ENCODE measurements at regions not wholly inside any gene's neighbourhood (a gene's known extent, or its start where the extent isn't known, plus 50 kb on each side); places are given as distances from the start of the nearest gene placed in this dataset.
A peak's percentile ranks its signal among the peaks of the same experiment; 100 is the strongest.

DNA sequence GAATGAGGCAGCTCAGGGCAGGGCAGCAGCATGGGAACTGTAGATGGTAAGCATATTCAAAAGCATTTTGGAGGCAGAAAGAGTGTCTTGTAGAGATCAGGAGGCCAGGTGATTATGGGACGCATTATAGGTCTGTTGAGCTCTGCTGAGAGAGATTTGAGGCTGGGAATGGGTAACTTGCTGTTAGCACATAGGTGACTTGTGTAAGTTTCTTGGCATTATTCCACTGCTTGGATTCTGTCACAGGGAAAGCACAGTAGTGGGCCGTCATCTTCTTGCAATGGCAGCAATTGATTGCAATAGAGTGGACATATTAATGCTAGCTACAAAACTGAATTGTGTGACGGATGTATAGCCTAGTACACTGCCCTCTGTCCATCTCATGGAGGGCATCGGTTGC, 434.3 kb upstream of the IGFBP3 start:
- peaks cover 13% of the 10 kb centered on the region for H3K4me1 ChIP-seq
- no peaks in the 10 kb centered on the region for H4K20me1 ChIP-seq (ENCODE audit: low read depth)
- H3K27ac ChIP-seq: no peak overlapping the region
- TF ChIP-seq, protein P1, sequence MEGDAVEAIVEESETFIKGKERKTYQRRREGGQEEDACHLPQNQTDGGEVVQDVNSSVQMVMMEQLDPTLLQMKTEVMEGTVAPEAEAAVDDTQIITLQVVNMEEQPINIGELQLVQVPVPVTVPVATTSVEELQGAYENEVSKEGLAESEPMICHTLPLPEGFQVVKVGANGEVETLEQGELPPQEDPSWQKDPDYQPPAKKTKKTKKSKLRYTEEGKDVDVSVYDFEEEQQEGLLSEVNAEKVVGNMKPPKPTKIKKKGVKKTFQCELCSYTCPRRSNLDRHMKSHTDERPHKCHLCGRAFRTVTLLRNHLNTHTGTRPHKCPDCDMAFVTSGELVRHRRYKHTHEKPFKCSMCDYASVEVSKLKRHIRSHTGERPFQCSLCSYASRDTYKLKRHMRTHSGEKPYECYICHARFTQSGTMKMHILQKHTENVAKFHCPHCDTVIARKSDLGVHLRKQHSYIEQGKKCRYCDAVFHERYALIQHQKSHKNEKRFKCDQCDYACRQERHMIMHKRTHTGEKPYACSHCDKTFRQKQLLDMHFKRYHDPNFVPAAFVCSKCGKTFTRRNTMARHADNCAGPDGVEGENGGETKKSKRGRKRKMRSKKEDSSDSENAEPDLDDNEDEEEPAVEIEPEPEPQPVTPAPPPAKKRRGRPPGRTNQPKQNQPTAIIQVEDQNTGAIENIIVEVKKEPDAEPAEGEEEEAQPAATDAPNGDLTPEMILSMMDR (IDR thresholded peaks at IDR 0.05): no peak
- TF ChIP-seq EZH2 (IDR thresholded peaks at IDR 0.05) (no peak), EZH2phosphoT487 (IDR thresholded peaks at IDR 0.05) (no peak)
- peaks cover 2% of the 10 kb centered on the region for H3K9me3 Mint-ChIP-seq
- no peaks in the 10 kb centered on the region for H3K79me2 ChIP-seq (ENCODE audit: low read depth)
- H3K9ac ChIP-seq: no peak overlapping the region
- H2AFZ ChIP-seq (replicated peaks): no peak overlapping the region
- no peaks in the 10 kb centered on the region for H3K9me3 ChIP-seq (ENCODE audit: low read depth)
- H3K4me3 Mint-ChIP-seq: no peak overlapping the region
- DNase-seq (ENCODE audit: low spot score): no peak
- no peaks in the 10 kb centered on the region for H3K36me3 Mint-ChIP-seq
- no peak overlapping the region for H3K4me2 ChIP-seq
- H3K27me3 ChIP-seq: no peaks in the 10 kb centered on the region
- H3K4me1 Mint-ChIP-seq: peaks cover 1% of the 10 kb centered on the region
- H3K27me3 Mint-ChIP-seq (ENCODE audit: insufficient read depth, low read depth): peaks cover 7% of the 10 kb centered on the region
- no peak overlapping the region for H3K27ac Mint-ChIP-seq
- H3K36me3 ChIP-seq: no peaks in the 10 kb centered on the region
- H3K4me3 ChIP-seq: no peak overlapping the region
- no peaks in the 10 kb centered on the region for H3F3A ChIP-seq (ENCODE audit: low read depth)

DNA sequence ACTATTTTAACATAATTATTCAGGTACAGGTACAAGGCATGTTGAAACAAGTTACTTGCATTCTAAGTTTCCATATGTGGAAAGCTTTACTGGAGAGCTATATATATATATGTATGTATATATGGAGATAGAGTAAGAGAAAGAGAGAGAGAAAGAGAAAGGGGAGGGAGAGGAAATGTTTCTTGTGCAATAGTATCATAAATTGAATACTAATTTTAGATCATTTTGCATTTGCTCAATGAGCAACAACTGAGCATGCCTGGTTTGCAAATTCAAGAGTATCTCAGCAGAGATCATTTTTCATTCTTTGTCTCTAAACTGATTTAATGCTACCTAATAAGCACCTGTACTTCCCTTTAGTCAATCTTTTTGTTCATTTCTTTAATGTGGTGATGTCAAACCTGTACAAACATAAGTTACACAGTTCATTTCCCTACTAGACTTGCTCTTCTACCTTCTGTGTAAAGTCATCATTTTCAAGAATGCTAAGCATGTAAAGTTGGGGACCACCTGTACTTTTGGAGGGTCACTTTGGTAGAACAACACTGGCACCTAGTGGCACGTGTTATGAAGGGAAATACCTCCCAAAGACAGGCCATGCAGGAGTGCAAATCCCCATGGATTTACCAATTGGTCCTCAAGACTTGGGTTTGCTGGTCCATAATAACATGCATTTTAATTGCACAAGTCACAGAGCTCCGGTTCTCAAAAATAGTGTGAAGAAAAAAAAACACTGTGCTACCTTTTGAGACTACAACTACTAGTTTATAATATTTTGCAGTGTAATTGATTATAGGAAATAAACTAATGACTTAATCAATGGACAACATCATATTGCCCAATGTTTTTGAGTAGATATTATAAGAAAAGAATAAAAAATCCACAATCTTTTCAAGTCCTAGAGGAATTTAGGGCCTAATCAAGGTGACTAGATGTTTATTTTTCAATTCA, 431.2 kb upstream of the IGFBP3 start:
- no peak overlapping the region for H3K4me2 ChIP-seq
- H3K9ac ChIP-seq: no peak overlapping the region
- H4K20me1 ChIP-seq (ENCODE audit: low read depth): no peaks in the 10 kb centered on the region
- H3K27ac ChIP-seq: no peak overlapping the region
- H3K4me1 ChIP-seq: peaks cover 12% of the 10 kb centered on the region
- no peaks in the 10 kb centered on the region for H3K4me1 Mint-ChIP-seq
- H3K36me3 Mint-ChIP-seq: no peaks in the 10 kb centered on the region
- peak; percentile 87 for DNase-seq (ENCODE audit: low spot score)
- H3K9me3 ChIP-seq (ENCODE audit: low read depth): no peaks in the 10 kb centered on the region
- no peak overlapping the region for H3K4me3 Mint-ChIP-seq
- H3K4me3 ChIP-seq: no peak overlapping the region
- no peaks in the 10 kb centered on the region for H3K27me3 ChIP-seq
- no peak overlapping the region for H2AFZ ChIP-seq (replicated peaks)
- no peaks in the 10 kb centered on the region for H3K79me2 ChIP-seq (ENCODE audit: low read depth)
- TF ChIP-seq EZH2 (IDR thresholded peaks at IDR 0.05) (no peak), EZH2phosphoT487 (IDR thresholded peaks at IDR 0.05) (no peak)
- TF ChIP-seq, protein P1 (IDR thresholded peaks at IDR 0.05): peak; percentile 90
- H3K36me3 ChIP-seq: no peaks in the 10 kb centered on the region
- no peaks in the 10 kb centered on the region for H3F3A ChIP-seq (ENCODE audit: low read depth)
- H3K9me3 Mint-ChIP-seq: peaks cover 2% of the 10 kb centered on the region
- peaks cover 5% of the 10 kb centered on the region for H3K27me3 Mint-ChIP-seq (ENCODE audit: insufficient read depth, low read depth)
- H3K27ac Mint-ChIP-seq: no peak overlapping the region

DNA sequence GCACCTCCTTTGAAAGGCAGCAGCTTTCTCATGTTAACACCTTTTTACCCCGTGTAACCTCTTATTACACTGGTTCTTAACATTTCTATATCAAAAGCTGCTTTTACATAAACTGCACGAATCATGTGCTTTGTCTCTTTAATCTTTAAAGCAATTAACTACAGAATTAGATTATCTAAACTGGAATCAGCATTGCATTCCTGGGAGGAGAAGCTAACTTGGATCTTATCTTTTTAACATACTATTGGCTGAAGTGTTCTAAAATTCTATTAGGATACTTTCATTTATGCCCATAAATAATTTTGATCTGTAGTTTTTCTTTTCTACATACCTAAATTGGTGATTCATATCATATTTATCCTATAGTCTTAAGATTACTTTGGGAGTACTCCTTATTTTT, 428.4 kb upstream of the IGFBP3 start:
- H4K20me1 ChIP-seq (ENCODE audit: low read depth): no peaks in the 10 kb centered on the region
- H3K4me1 ChIP-seq: peaks cover 12% of the 10 kb centered on the region
- H3F3A ChIP-seq (ENCODE audit: low read depth): no peaks in the 10 kb centered on the region
- no peak overlapping the region for H3K4me3 Mint-ChIP-seq
- TF ChIP-seq EZH2phosphoT487 (IDR thresholded peaks at IDR 0.05) (no peak), EZH2 (IDR thresholded peaks at IDR 0.05) (no peak)
- TF ChIP-seq, protein P1 (IDR thresholded peaks at IDR 0.05): no peak
- no peak overlapping the region for H3K27ac ChIP-seq
- H3K36me3 Mint-ChIP-seq: no peaks in the 10 kb centered on the region
- H3K27me3 ChIP-seq: no peaks in the 10 kb centered on the region
- no peaks in the 10 kb centered on the region for H3K79me2 ChIP-seq (ENCODE audit: low read depth)
- no peaks in the 10 kb centered on the region for H3K36me3 ChIP-seq
- H3K9ac ChIP-seq: no peak overlapping the region
- no peak overlapping the region for H3K27ac Mint-ChIP-seq
- H3K4me2 ChIP-seq: no peak overlapping the region
- no peaks in the 10 kb centered on the region for H3K9me3 ChIP-seq (ENCODE audit: low read depth)
- H3K4me3 ChIP-seq: no peak overlapping the region
- no peaks in the 10 kb centered on the region for H3K4me1 Mint-ChIP-seq
- H3K27me3 Mint-ChIP-seq (ENCODE audit: insufficient read depth, low read depth): peaks cover 3% of the 10 kb centered on the region
- peaks cover 2% of the 10 kb centered on the region for H3K9me3 Mint-ChIP-seq
- H2AFZ ChIP-seq (replicated peaks): no peak overlapping the region
- no peak for DNase-seq (ENCODE audit: low spot score)
